ENCODE measurements at regions not wholly inside any gene's neighbourhood (a gene's known extent, or its start where the extent isn't known, plus 50 kb on each side); places are given as distances from the start of the nearest gene placed in this dataset.

DNA sequence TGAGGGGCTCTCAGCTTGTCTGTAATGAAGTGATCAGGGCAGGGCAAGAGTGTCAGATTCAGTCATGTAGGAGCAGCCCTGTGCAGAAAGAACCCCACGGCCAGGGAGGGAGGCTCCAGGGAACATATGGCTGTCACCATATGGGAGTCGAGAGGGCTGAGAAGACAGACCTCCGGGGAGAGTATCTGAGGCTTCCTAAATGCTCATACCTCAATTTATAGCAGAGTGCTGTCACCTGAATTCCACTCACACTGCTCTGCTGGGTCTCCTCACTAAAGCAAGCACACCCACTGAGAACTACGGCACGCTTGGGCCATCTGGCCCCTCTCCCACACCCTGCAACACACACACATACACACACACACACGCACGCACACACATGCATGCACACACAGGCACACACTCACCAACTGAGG lies 92.3 kb upstream of the TJP1 start:
- H3K4me3 ChIP-seq (ENCODE audit: low read depth, low read length): no peak overlapping the region
- ChIA-PET CTCF (interaction anchor here (1.6 kb wide), 1 partner anchor 11 kb away, joined by 6 read pairs; no protein-coding TSS in a partner anchor), POLR2A (no interaction called here)
- no peak for TF ChIP-seq ZNF473 (tag by site-specific recombination; IDR thresholded peaks at IDR 0.05)
- peak; percentile 68 for TF ChIP-seq GLIS1 (tag by site-specific recombination; IDR thresholded peaks at IDR 0.05)
- TF ChIP-seq ZIC2 (tag by site-specific recombination; IDR thresholded peaks at IDR 0.05): peak; percentile 65
- TF ChIP-seq WT1 (tag by site-specific recombination; IDR thresholded peaks at IDR 0.05): 0 out of 2 replicates have a peak, but pooled peaks have one; percentile 13
- no peak for TF ChIP-seq ZNF48 (tag by site-specific recombination; IDR thresholded peaks at IDR 0.05)
- TF ChIP-seq EGR2 (tag by site-specific recombination; IDR thresholded peaks at IDR 0.05; ENCODE audit: low read depth): peak; percentile 20; the same call in 1 of the 2 replicates
- TF ChIP-seq, protein P1, sequence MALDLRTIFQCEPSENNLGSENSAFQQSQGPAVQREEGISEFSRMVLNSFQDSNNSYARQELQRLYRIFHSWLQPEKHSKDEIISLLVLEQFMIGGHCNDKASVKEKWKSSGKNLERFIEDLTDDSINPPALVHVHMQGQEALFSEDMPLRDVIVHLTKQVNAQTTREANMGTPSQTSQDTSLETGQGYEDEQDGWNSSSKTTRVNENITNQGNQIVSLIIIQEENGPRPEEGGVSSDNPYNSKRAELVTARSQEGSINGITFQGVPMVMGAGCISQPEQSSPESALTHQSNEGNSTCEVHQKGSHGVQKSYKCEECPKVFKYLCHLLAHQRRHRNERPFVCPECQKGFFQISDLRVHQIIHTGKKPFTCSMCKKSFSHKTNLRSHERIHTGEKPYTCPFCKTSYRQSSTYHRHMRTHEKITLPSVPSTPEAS (tag by site-specific recombination; IDR thresholded peaks at IDR 0.05): peak; percentile 96
- peak; percentile 59 for TF ChIP-seq ZFHX2 (tag by site-specific recombination; conservative IDR thresholded peaks at IDR 0.05)
- H3K36me3 ChIP-seq (ENCODE audit: control insufficient read depth in 2 of 2, insufficient read depth in 1 of 2, low read length in 2 of 2): no peaks in the 10 kb centered on the region
- no peaks in the 10 kb centered on the region for H3K9me3 ChIP-seq (ENCODE audit: control insufficient read depth, insufficient read depth, low read depth, low read length)
- no peak overlapping the region for H3K27ac ChIP-seq (ENCODE audit: extremely low read depth, low read depth, low read length)
- H3K4me1 ChIP-seq (ENCODE audit: control insufficient read depth, insufficient read depth, low read length): peaks cover 18% of the 10 kb centered on the region

DNA sequence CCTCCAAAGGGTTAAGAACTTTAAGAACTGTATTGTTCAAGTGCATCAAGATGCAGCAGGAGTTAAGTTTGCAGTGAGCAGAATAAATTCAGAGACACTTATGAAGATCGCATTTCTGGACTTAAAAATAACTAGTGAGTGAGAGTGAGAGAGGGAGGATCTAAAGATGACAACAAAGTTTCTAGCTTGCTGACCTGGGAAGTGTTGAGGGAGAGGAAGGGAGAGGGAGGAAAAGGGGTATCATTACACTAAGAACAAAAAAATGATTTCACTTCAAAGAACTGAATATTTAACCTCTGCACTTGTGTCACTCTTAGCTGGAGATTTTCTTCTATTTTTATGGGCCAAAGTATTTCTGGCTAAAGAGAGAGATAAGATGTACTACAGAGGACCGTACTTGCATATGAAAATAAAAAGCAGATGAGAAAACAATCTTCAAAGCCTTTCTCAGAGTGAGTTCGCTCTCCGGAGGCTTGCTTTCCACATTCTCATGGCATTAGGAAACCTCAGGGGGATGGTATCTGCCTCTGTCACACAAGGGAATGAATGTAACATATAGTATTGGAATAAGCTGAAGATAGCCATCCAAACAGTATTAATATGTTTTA lies 91.4 kb upstream of the TJP1 start:
- Histone ChIP-seq H3K27ac (ENCODE audit: extremely low read depth, low read depth, low read length) (no peak overlapping the region), H3K9me3 (ENCODE audit: control insufficient read depth, insufficient read depth, low read depth, low read length) (no peaks in the 10 kb centered on the region), H3K4me3 (ENCODE audit: low read depth, low read length) (no peak overlapping the region), H3K36me3 (ENCODE audit: control insufficient read depth in 2 of 2, insufficient read depth in 1 of 2, low read length in 2 of 2) (no peaks in the 10 kb centered on the region), H3K4me1 (ENCODE audit: control insufficient read depth, insufficient read depth, low read length) (peaks cover 20% of the 10 kb centered on the region)
- TF ChIP-seq SETDB1 (IDR thresholded peaks at IDR 0.05; ENCODE audit: insufficient read length, low read length) (no peak), TCF7L2 (IDR thresholded peaks at IDR 0.05; ENCODE audit: borderline replicate concordance, low read depth, low read length) (peak; percentile 63), WT1 (tag by site-specific recombination; IDR thresholded peaks at IDR 0.05) (peak; percentile 34; the same call in 1 of the 2 replicates)
- TF ChIP-seq, protein P2, sequence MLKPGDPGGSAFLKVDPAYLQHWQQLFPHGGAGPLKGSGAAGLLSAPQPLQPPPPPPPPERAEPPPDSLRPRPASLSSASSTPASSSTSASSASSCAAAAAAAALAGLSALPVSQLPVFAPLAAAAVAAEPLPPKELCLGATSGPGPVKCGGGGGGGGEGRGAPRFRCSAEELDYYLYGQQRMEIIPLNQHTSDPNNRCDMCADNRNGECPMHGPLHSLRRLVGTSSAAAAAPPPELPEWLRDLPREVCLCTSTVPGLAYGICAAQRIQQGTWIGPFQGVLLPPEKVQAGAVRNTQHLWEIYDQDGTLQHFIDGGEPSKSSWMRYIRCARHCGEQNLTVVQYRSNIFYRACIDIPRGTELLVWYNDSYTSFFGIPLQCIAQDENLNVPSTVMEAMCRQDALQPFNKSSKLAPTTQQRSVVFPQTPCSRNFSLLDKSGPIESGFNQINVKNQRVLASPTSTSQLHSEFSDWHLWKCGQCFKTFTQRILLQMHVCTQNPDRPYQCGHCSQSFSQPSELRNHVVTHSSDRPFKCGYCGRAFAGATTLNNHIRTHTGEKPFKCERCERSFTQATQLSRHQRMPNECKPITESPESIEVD (tag by site-specific recombination; IDR thresholded peaks at IDR 0.05): peak; percentile 87
- CTCF ChIA-PET: interaction anchor here (1.6 kb wide), 1 partner anchor 12 kb away, joined by 6 read pairs; no protein-coding TSS in a partner anchor
- POLR2A ChIA-PET: no interaction called here

DNA sequence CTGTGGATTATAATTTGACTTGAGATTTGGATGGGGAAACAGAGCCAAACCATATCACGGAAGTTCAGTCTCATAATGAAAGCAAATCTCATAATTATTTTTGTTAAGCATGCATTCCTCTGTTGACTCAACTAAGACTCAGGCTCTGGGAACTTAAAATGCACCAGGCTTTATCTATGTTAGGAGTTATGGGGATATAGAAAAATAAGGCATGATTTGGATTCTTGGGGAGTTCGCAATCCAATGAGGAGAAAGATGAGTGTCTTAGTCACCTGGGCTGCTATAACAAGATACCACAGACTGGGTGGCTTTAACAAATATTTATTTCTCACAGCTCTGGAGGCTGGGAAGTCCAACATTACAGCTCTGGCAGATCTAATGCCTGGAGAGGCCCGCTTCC lies 89.4 kb upstream of the TJP1 start:
- peaks cover 15% of the 10 kb centered on the region for H3K4me1 ChIP-seq (ENCODE audit: control insufficient read depth, insufficient read depth, low read length)
- H3K4me3 ChIP-seq (ENCODE audit: low read depth, low read length): no peak overlapping the region
- no peak for TF ChIP-seq ZFP37 (tag by site-specific recombination; IDR thresholded peaks at IDR 0.05)
- TF ChIP-seq ZNF311 (tag by site-specific recombination; IDR thresholded peaks at IDR 0.05; ENCODE audit: borderline replicate concordance): no peak
- no peak for TF ChIP-seq ZNF560 (tag by site-specific recombination; IDR thresholded peaks at IDR 0.05; ENCODE audit: borderline replicate concordance)
- no peak for TF ChIP-seq ZNF785 (tag by site-specific recombination; IDR thresholded peaks at IDR 0.05)
- TF ChIP-seq, protein P3, sequence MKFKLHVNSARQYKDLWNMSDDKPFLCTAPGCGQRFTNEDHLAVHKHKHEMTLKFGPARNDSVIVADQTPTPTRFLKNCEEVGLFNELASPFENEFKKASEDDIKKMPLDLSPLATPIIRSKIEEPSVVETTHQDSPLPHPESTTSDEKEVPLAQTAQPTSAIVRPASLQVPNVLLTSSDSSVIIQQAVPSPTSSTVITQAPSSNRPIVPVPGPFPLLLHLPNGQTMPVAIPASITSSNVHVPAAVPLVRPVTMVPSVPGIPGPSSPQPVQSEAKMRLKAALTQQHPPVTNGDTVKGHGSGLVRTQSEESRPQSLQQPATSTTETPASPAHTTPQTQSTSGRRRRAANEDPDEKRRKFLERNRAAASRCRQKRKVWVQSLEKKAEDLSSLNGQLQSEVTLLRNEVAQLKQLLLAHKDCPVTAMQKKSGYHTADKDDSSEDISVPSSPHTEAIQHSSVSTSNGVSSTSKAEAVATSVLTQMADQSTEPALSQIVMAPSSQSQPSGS (tag by site-specific recombination; IDR thresholded peaks at IDR 0.05; ENCODE audit: low read depth): no peak
- no peak for TF ChIP-seq ZNF529 (tag by site-specific recombination; IDR thresholded peaks at IDR 0.05; ENCODE audit: insufficient replicate concordance)
- no peak for TF ChIP-seq ZNF626 (tag by site-specific recombination; IDR thresholded peaks at IDR 0.05)
- no peak for TF ChIP-seq ZNF23 (tag by site-specific recombination; IDR thresholded peaks at IDR 0.05; ENCODE audit: borderline replicate concordance)
- TF ChIP-seq, protein P4, sequence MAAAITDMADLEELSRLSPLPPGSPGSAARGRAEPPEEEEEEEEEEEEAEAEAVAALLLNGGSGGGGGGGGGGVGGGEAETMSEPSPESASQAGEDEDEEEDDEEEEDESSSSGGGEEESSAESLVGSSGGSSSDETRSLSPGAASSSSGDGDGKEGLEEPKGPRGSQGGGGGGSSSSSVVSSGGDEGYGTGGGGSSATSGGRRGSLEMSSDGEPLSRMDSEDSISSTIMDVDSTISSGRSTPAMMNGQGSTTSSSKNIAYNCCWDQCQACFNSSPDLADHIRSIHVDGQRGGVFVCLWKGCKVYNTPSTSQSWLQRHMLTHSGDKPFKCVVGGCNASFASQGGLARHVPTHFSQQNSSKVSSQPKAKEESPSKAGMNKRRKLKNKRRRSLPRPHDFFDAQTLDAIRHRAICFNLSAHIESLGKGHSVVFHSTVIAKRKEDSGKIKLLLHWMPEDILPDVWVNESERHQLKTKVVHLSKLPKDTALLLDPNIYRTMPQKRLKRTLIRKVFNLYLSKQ (tag by site-specific recombination; IDR thresholded peaks at IDR 0.05; ENCODE audit: borderline replicate concordance): no peak
- TF ChIP-seq ZNF302 (tag by site-specific recombination; IDR thresholded peaks at IDR 0.05; ENCODE audit: low read depth): no peak
- TF ChIP-seq SP3 (tag by site-specific recombination; IDR thresholded peaks at IDR 0.05): no peak
- no peak for TF ChIP-seq GFI1B (tag by site-specific recombination; IDR thresholded peaks at IDR 0.05)
- no peak for TF ChIP-seq ZNF571 (tag by site-specific recombination; IDR thresholded peaks at IDR 0.05)
- no peak for TF ChIP-seq TRIM28 (IDR thresholded peaks at IDR 0.05; ENCODE audit: borderline replicate concordance, low read length)
- TF ChIP-seq ZNF629 (tag by site-specific recombination; IDR thresholded peaks at IDR 0.05): no peak
- ChIA-PET POLR2A (no interaction called here), CTCF (interaction anchor here (0.6 kb wide), 1 partner anchor 14 kb away, joined by 4 read pairs; no protein-coding TSS in a partner anchor)
- H3K36me3 ChIP-seq (ENCODE audit: control insufficient read depth in 2 of 2, insufficient read depth in 1 of 2, low read length in 2 of 2): no peaks in the 10 kb centered on the region
- no peak overlapping the region for H3K27ac ChIP-seq (ENCODE audit: extremely low read depth, low read depth, low read length)
- no peaks in the 10 kb centered on the region for H3K9me3 ChIP-seq (ENCODE audit: control insufficient read depth, insufficient read depth, low read depth, low read length)

All from HEK293 (cell line).